ENCODE measurements at regions not wholly inside any gene's neighbourhood (a gene's known extent, or its start where the extent isn't known, plus 50 kb on each side); places are given as distances from the start of the nearest gene placed in this dataset.

DNA sequence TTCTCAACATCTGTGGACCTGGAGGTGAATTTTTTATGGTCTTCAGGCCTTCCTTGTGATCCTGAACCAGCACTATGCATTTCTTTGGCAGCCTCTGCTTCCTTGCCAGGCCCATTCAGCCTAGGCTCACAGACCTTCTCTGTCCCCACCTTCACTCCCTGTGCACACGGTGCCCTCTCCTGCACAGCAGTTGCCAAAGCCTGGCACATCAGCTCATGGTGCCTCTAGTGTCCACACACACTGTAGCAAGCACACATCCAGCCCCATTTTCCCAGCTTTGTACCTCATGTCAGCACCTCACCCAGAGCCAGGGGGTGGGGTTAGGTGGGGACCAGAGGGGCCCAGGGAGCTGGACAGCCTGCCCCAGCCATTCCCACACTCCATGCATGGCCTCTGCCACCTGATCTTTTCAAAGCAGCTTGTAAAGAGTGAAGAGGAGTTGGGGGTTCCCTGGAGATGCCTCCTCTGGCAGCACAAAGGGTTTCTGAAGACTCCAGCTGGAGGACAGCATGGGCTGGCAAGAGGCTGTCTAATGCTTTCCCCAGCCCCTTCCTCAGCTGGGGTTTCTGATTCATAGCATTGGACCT, 57.9 kb upstream of the TMEM72 start:
- no peak for DNase-seq (ENCODE audit: low read depth in 3 of 3)

DNA sequence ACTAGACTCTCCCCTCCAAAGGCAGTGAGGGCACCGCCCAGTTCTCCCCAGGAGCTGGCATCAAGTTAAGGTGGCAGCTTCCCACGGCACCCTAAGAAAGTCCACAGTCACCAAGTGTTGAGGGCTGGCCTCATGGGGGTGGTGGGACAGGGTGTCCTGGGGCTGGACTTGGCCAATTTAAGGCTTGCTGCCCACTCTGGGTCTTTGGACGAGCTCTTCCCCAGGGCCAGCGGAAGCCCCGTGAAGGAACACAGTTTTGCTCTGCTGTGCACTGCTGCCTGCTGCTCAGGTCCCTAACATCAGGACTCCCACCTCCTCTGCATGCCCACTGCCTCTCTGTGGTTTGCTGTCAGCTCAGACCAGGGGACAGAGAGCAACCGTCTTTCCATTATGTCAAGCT, 57.3 kb upstream of the TMEM72 start:
- DNase-seq (ENCODE audit: low read depth in 3 of 3): no peak

DNA sequence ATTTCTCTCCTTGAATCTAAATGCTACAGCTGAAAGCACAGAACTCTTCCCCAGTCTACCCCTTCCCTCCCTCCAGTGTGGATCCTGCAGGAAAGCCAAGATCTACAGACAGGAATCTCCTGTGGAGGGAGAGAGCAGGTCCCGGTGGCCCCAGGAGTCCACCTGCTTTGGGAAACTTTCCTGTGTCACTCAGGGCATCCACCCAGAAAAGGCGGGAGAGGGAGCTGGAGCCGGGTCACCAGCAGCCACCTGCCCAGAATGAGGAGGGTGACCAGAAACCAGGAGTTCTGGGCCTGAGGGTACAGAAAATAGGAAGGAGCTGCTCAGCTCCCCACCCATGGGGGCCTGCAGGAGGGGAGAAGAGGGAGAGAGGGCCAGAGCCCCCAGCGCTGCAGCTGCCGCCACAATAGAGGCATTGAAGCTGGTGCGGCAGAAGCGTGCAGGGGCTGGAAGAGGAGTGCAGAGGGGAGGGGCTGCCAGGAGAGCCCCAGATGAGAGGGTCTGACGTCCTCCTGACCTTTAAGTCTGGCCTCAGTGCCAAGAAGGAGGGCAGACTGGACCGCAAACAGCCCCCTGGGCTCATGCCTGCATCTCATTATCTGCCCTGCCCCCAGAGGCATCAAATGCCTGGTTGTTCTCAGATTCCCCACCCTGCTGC, 56.3 kb upstream of the TMEM72 start:
- no peak for DNase-seq (ENCODE audit: low read depth in 3 of 3)

GRCh38 chr10:44856696-44857095, 54.4 kb upstream of the TMEM72 start:
- DNase-seq (ENCODE audit: low read depth in 3 of 3): no peak

- DNase-seq (ENCODE audit: low read depth in 3 of 3): peak; percentile 35 to 37 (median 35)
Observed at GRCh38 chr10:44857363-44858016, 53.6 kb upstream of the TMEM72 start.

GRCh38 chr10:44858017-44858371, 53.1 kb upstream of the TMEM72 start:
- no peak for DNase-seq (ENCODE audit: low read depth in 3 of 3)

DNA sequence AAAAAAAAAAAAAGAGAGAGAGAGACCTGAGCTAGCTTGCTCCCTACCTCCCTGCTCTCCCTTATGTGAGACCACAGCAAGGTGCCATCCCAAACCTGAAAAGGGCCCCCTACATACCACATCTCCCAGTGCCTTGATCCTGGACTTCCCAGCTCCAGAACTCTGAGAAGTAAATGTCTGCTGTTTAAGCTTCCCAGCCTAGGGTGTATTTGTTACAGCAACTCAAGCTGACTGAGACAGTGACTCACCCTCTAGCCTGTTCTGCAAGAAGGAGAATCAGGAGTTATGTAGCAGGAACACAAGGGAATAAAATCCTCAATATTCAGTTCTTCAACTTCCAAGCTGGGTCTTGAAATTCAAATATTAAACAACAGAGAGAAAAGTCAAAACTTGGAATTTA, 52.1 kb upstream of the TMEM72 start:
- DNase-seq (ENCODE audit: low read depth in 3 of 3): no peak

DNA sequence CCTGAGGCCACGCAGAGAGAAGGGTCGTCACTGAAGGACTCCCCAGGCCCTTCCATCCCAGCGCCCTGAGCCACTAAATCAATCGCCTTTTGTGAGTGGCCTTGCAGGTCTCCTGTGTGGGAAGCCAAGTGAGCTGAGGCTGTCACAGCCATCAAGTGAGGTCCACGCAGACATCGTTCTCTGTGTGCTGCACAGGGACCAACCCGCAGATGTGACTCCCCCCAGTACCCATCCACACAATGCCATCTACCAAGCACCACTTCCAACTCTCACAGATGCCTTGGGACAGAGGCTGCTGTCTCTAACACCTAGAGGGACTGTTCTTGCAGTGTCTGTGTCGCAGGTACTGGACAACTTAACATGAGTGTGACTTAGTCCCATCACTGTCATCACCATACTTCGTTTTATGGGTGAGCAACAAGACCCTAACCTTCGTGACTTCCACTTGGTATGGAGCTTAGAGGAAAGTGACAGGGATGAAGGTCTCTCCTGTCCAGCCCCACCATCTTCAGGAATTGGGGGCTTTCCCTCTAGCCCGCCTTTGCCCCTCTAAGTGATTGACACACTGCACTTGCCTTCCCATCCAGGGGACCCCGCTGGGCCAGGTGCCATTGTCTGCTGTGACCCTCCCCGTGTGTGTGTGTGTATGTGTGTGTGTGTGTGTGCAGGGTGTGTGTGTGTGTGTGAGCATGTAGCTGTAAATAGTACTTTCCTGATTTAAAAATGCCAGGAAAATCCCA, 51.4 kb upstream of the TMEM72 start:
- no peak for DNase-seq (ENCODE audit: low read depth in 3 of 3)

DNA sequence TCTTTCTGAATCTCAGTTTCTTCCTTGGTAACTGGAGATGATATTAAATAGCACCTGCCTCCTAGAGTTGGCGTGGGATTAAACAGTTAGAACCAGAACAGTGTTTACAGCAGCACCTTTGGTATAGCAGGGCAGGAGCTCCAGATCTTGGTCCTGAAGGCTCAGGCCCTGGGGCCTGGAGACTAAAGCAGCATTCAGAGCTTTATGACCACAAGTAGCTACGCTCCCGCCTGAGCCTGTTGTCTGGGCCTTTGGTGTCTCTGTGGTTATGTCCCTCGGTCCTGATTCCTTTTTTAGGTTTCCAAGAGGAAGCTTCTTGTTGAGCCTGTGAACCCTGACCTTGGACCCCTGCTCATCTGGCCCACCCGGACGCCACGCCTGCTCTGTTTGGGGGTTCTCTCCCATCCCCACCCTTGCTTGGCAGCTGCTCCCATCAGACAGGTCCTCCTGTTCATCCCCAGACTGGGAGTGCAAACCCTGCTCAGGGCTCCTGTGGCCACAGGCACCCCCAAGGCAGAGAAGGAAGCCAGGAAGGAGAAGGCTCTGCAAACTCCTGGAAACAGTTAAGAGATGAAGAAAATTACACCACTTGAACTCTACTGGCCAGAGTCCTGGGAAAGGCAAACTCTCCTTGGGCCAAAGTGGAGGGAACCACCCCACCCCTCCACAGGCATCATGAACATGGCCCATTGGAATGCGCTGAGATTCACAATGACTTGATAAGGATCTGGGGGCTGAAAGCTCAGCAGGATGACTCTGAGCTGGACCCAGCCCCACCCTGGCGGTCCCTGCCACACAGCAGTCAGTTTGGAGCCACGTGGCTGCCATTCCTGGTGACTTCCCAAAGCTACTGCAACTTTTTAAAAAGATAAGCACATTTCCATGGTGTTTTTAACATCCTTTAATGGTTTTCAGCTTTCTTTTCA, 50.1 kb upstream of the TMEM72 start:
- no peak for DNase-seq (ENCODE audit: low read depth in 3 of 3)
